OCI-LY7 (cell line): ENCODE measurements at regions not wholly inside any gene's neighbourhood (a gene's known extent, or its start where the extent isn't known, plus 50 kb on each side); places are given as distances from the start of the nearest gene placed in this dataset.

Experiments used
- BruUV-seq: library from RNA; stranded (reverse); fragments of 400-500 nt; replicated peaks from 2 replicates; lab custom pipeline; 2021; lab: Mats Ljungman, UMichigan
- CTCF ChIA-PET: fragments of 300-600 bp; sonication (Branson Sonifier 250); formaldehyde crosslinking; loops from one replicate; lab custom pipeline; 2022; ENCODE audit warnings: antibody characterized with exemption; ENCODE audit not compliant: unreplicated experiment; lab: Charles Lee
- POLR2A ChIA-PET: fragments of 300-600 bp; sonication (Branson Sonifier 250); formaldehyde crosslinking; loops from one replicate; lab custom pipeline; 2022; ENCODE audit warnings: antibody characterized with exemption; lab: Charles Lee
- DNase-seq: peaks from one replicate; pipeline ENCODE4 v3.0.0-alpha.2; 2015; ENCODE audit warnings: low spot score
- H2AFZ ChIP-seq: fragments of 200-600 bp; sonication (generic), shearing (Covaris generic); 2 replicates; pipeline ENCODE4 v1.6.1; 2014; ENCODE audit warnings: mild to moderate bottlenecking, antibody characterized with exemption, low read length, moderate library complexity
- H3K27ac ChIP-seq: fragments of 200-600 bp; sonication (generic); 2 replicates; pipeline ENCODE4 v1.5.1; 2014; ENCODE audit warnings: mixed run types, low read depth, mild to moderate bottlenecking, moderate library complexity, low read length, inconsistent platforms; ENCODE audit not compliant: poor library complexity, severe bottlenecking
- H3K36me3 ChIP-seq: fragments of 200-600 bp; sonication (generic); 2 replicates; pipeline ENCODE4 v1.6.1; 2014; ENCODE audit warnings: mild to moderate bottlenecking, antibody characterized with exemption, low read length, moderate library complexity, mixed read lengths; ENCODE audit not compliant: insufficient read depth
- H3K4me1 ChIP-seq: fragments of 200-600 bp; sonication (generic); 2 replicates; pipeline ENCODE4 v1.5.1; 2014; ENCODE audit warnings: mild to moderate bottlenecking, low read length; ENCODE audit not compliant: insufficient read depth, poor library complexity, severe bottlenecking
- H3K4me2 ChIP-seq: fragments of 200-600 bp; sonication (generic); 2 replicates; pipeline ENCODE4 v1.6.1; 2014; ENCODE audit warnings: mild to moderate bottlenecking, low read length
- H3K4me3 ChIP-seq: fragments of 200-600 bp; sonication (generic); 2 replicates; pipeline ENCODE4 v1.5.1; 2014; ENCODE audit warnings: mild to moderate bottlenecking, low read depth, low read length; ENCODE audit not compliant: poor library complexity, severe bottlenecking
- H3K79me2 ChIP-seq: fragments of 200-600 bp; sonication (generic); 2 replicates; pipeline ENCODE4 v1.6.1; 2016; ENCODE audit warnings: low read depth, mild to moderate bottlenecking, low read length, moderate library complexity, mixed read lengths; ENCODE audit not compliant: insufficient read depth
- H3K9me2 ChIP-seq: fragments of 200-600 bp; sonication (generic); 2 replicates; pipeline ENCODE4 v1.6.1; 2016; ENCODE audit warnings: mild to moderate bottlenecking, low read length, mixed read lengths; ENCODE audit not compliant: insufficient read depth
- H3K9me3 ChIP-seq: fragments of 200-600 bp; sonication (generic); 2 replicates; pipeline ENCODE4 v1.6.1; 2014; ENCODE audit warnings: mild to moderate bottlenecking, mixed run types, low read length, mixed read lengths
- H4K20me1 ChIP-seq: fragments of 200-600 bp; sonication (generic); 2 replicates; pipeline ENCODE4 v1.6.1; 2014; ENCODE audit warnings: mild to moderate bottlenecking, antibody characterized with exemption, low read length, moderate library complexity, mixed read lengths; ENCODE audit not compliant: insufficient read depth
- EZH2phosphoT487 ChIP-seq: fragments of 200-600 bp; sonication (generic); IDR thresholded peaks from 2 replicates; pipeline ENCODE4 v1.6.1; 2018; ENCODE audit warnings: low read depth, borderline replicate concordance, mild to moderate bottlenecking, mixed run types, antibody characterized with exemption, low read length, moderate library complexity, mixed read lengths
- intact Hi-C: fragments of 100-400 bp; cut with micrococcal nuclease; formaldehyde crosslinking; loops from one replicate; pipeline ENCODE4 v1.10.0; 2022; ENCODE audit not compliant: unreplicated experiment
- TF ChIP-seq, protein P1 (sequence below): fragments of 200-600 bp; sonication (generic); conservative IDR thresholded peaks from 2 replicates; pipeline ENCODE4 v1.5.1; 2014; ENCODE audit warnings: mild to moderate bottlenecking, antibody characterized with exemption, low read length, moderate library complexity, mixed read lengths

DNA sequence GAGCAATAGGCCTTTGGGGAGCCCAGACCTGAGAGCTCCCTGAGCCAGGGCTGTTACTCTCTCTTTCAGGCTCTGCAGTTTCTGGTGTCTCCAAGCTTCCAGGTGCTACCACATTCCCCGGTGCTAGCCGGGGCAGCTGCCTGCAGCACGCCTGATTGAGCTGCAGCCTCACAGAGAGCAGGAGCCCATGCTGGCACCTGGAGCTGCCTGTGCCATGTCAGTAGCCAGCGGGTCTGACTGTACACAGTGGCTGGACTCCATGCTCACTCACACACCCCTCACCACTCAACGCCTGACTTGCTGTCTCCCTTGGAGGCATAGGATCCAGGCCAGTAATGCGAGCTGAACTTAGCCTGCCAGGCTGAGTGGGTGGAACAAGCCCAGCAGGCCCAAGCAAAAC lies 800.4 kb upstream of the AGA start:
- TF ChIP-seq, protein P1, sequence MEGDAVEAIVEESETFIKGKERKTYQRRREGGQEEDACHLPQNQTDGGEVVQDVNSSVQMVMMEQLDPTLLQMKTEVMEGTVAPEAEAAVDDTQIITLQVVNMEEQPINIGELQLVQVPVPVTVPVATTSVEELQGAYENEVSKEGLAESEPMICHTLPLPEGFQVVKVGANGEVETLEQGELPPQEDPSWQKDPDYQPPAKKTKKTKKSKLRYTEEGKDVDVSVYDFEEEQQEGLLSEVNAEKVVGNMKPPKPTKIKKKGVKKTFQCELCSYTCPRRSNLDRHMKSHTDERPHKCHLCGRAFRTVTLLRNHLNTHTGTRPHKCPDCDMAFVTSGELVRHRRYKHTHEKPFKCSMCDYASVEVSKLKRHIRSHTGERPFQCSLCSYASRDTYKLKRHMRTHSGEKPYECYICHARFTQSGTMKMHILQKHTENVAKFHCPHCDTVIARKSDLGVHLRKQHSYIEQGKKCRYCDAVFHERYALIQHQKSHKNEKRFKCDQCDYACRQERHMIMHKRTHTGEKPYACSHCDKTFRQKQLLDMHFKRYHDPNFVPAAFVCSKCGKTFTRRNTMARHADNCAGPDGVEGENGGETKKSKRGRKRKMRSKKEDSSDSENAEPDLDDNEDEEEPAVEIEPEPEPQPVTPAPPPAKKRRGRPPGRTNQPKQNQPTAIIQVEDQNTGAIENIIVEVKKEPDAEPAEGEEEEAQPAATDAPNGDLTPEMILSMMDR = no peak
- no peak for TF ChIP-seq EZH2phosphoT487
- H3K9me3 ChIP-seq = no peaks in the 10 kb centered on the region
- no peak for DNase-seq
- H3K79me2 ChIP-seq = no peaks in the 10 kb centered on the region
- CTCF ChIA-PET = no interaction called here
- H3K4me3 ChIP-seq = no peak overlapping the region
- no peaks in the 10 kb centered on the region for H3K36me3 ChIP-seq
- POLR2A ChIA-PET = interaction anchor here (0.6 kb wide), 1 partner anchor 708 kb away, joined by 3 read pairs; no protein-coding TSS in a partner anchor
- no peak overlapping the region for H3K27ac ChIP-seq
- no peaks in the 10 kb centered on the region for H3K4me1 ChIP-seq
- intact Hi-C loops = no loop called here
- BruUV-seq = no TSS peak
- no peaks in the 10 kb centered on the region for H3K9me2 ChIP-seq
- H4K20me1 ChIP-seq = no peaks in the 10 kb centered on the region
- H2AFZ ChIP-seq = no peak overlapping the region
- H3K4me2 ChIP-seq = no peak overlapping the region

DNA sequence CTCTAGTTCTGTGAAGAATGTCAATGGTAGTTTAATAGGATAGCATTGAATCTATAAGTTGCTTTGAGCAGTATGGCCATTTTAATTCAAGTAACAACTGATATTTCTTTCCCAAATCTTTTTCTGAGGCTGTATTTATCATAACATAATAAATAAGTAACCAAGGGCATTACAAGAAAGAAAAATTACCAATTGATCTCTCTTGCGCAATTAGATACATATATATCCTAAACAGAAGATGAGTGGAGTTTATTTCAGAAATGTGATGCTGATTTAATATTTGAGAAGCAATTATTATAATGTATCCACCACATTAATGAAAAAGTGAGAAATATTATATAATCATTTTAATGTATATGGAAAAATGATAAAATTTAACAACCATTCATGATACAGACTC lies 802.5 kb upstream of the AGA start:
- Histone ChIP-seq H3K27ac (no peak overlapping the region), H4K20me1 (no peaks in the 10 kb centered on the region), H3K79me2 (no peaks in the 10 kb centered on the region), H3K9me3 (no peaks in the 10 kb centered on the region), H3K9me2 (no peaks in the 10 kb centered on the region), H3K4me3 (no peak overlapping the region), H2AFZ (no peak overlapping the region), H3K4me1 (no peaks in the 10 kb centered on the region), H3K36me3 (no peaks in the 10 kb centered on the region), H3K4me2 (no peak overlapping the region)
- POLR2A ChIA-PET = no interaction called here
- no peak for DNase-seq
- CTCF ChIA-PET = no interaction called here
- TF ChIP-seq, protein P1 = no peak
- TF ChIP-seq EZH2phosphoT487 = no peak
- no TSS peak for BruUV-seq
- intact Hi-C loops = no loop called here

DNA sequence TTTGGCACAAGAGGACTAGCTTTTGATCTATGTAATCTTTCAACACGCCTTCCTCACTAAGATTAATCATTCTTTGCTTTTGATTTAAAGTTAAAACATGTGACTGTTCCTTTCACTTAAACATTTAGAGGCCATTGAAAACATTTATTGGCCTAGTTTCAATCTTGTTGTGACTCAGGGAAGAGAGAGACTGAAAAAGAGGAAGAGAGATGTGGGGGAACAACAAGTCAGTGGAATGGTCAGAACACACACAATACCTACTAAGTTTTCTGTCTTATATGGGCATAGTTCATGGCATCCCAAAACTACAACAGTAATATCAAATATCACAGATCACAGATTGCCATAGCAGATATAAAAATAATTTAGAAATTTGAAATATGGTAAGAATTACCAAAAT lies 812.9 kb upstream of the AGA start:
- Histone ChIP-seq H3K36me3 (no peaks in the 10 kb centered on the region), H2AFZ (no peak overlapping the region), H3K4me3 (no peak overlapping the region), H3K9me3 (no peaks in the 10 kb centered on the region), H3K4me2 (no peak overlapping the region), H3K27ac (no peak overlapping the region), H3K4me1 (no peaks in the 10 kb centered on the region), H3K79me2 (no peaks in the 10 kb centered on the region), H3K9me2 (no peaks in the 10 kb centered on the region), H4K20me1 (no peaks in the 10 kb centered on the region)
- intact Hi-C loops = no loop called here
- TF ChIP-seq, protein P1 = no peak
- TF ChIP-seq EZH2phosphoT487 = no peak
- ChIA-PET CTCF (no interaction called here), POLR2A (no interaction called here)
- no TSS peak for BruUV-seq
- no peak for DNase-seq
